Type B pancreatic cell (in vitro differentiated cells): ENCODE measurements at regions not wholly inside any gene's neighbourhood (a gene's known extent, or its start where the extent isn't known, plus 50 kb on each side); places are given as distances from the start of the nearest gene placed in this dataset.
"Not testable (repeated sequence)": the region's sequence is repeated elsewhere in the genome, so short reads cannot be mapped to it uniquely, and the experiment has no call there.

ENCODE experiments used
- DNase-seq: peaks from one replicate; pipeline ENCODE4 v3.0.0; 2021; ENCODE audit warnings: mixed read lengths; ENCODE audit not compliant: unreplicated experiment; ENCODE audit errors: extremely low spot score
- H3K27ac Mint-ChIP-seq: 2 replicates; pipeline ENCODE4 v1.8.0; 2021; ENCODE audit warnings: mild to moderate bottlenecking, mixed read lengths
- H3K27me3 Mint-ChIP-seq: 2 replicates; pipeline ENCODE4 v1.8.0; 2021; ENCODE audit warnings: mixed read lengths
- H3K36me3 Mint-ChIP-seq: 2 replicates; pipeline ENCODE4 v1.8.0; 2021; ENCODE audit warnings: mixed read lengths
- H3K4me1 Mint-ChIP-seq: one replicate; pipeline ENCODE4 v1.8.0; 2021; ENCODE audit warnings: mixed read lengths; ENCODE audit not compliant: unreplicated experiment
- H3K4me3 Mint-ChIP-seq: 2 replicates; pipeline ENCODE4 v1.8.0; 2021; ENCODE audit warnings: mild to moderate bottlenecking, mixed read lengths
- H3K9me3 Mint-ChIP-seq: 2 replicates; pipeline ENCODE4 v1.8.0; 2021; ENCODE audit warnings: mixed read lengths
- CTCF ChIP-seq: fragments of 200-600 bp; sonication (generic); conservative IDR thresholded peaks from 2 replicates; pipeline ENCODE4 v1.5.0; 2021; ENCODE audit warnings: antibody characterized with exemption, mild to moderate bottlenecking

- Mint-ChIP-seq H3K4me3 (no peak overlapping the region), H3K9me3 (no peaks in the 10 kb centered on the region), H3K27ac (no peak overlapping the region), H3K36me3 (no peaks in the 10 kb centered on the region), H3K4me1 (peaks cover 9% of the 10 kb centered on the region), H3K27me3 (no peaks in the 10 kb centered on the region)
- DNase-seq: no peak
- no peak for TF ChIP-seq CTCF
Measured at GRCh38 chr2:111618978-111619902, 264.8 kb downstream of the ANAPC1 start.

GRCh38 chr2:111620281-111620680 is 263.7 kb downstream of the ANAPC1 start:
- DNase-seq: no peak
- Mint-ChIP-seq H3K27me3 (no peaks in the 10 kb centered on the region), H3K4me1 (peaks cover 16% of the 10 kb centered on the region), H3K4me3 (no peak overlapping the region), H3K36me3 (no peaks in the 10 kb centered on the region), H3K27ac (no peak overlapping the region), H3K9me3 (peaks cover 6% of the 10 kb centered on the region)
- TF ChIP-seq CTCF: no peak

GRCh38 chr2:111622859-111623258 is 261.1 kb downstream of the ANAPC1 start:
- Mint-ChIP-seq H3K27ac (no peak overlapping the region), H3K36me3 (no peaks in the 10 kb centered on the region), H3K27me3 (no peaks in the 10 kb centered on the region), H3K9me3 (peaks cover 6% of the 10 kb centered on the region), H3K4me1 (peaks cover 7% of the 10 kb centered on the region), H3K4me3 (no peak overlapping the region)
- DNase-seq: no peak
- no peak for TF ChIP-seq CTCF

- no peak overlapping the region for H3K4me3 Mint-ChIP-seq
- DNase-seq: no peak
- H3K27me3 Mint-ChIP-seq: no peaks in the 10 kb centered on the region
- no peaks in the 10 kb centered on the region for H3K36me3 Mint-ChIP-seq
- H3K9me3 Mint-ChIP-seq: peaks cover 6% of the 10 kb centered on the region
- TF ChIP-seq CTCF: no peak
- no peak overlapping the region for H3K27ac Mint-ChIP-seq
- H3K4me1 Mint-ChIP-seq: peaks cover 7% of the 10 kb centered on the region
Measured at GRCh38 chr2:111623380-111623779, 260.6 kb downstream of the ANAPC1 start.

- DNase-seq: no peak
- TF ChIP-seq CTCF: no peak
- H3K27ac Mint-ChIP-seq: no peak overlapping the region
- H3K36me3 Mint-ChIP-seq: no peaks in the 10 kb centered on the region
- H3K4me1 Mint-ChIP-seq: peaks cover 7% of the 10 kb centered on the region
- peaks cover 12% of the 10 kb centered on the region for H3K9me3 Mint-ChIP-seq
- no peaks in the 10 kb centered on the region for H3K27me3 Mint-ChIP-seq
- H3K4me3 Mint-ChIP-seq: no peak overlapping the region
Measured at GRCh38 chr2:111624411-111625156, 259.4 kb downstream of the ANAPC1 start.

GRCh38 chr2:111625157-111625537 is 258.8 kb downstream of the ANAPC1 start:
- H3K9me3 Mint-ChIP-seq: peaks cover 17% of the 10 kb centered on the region
- not testable (repeated sequence) for H3K36me3 Mint-ChIP-seq, H3K27me3 Mint-ChIP-seq, DNase-seq, H3K4me3 Mint-ChIP-seq, H3K4me1 Mint-ChIP-seq, H3K27ac Mint-ChIP-seq
